Brain microvascular endothelial cell (primary cell): ENCODE measurements at regions not wholly inside any gene's neighbourhood (a gene's known extent, or its start where the extent isn't known, plus 50 kb on each side); places are given as distances from the start of the nearest gene placed in this dataset.

Experiments used
- DNase-seq: peaks from one replicate; pipeline ENCODE4 v3.0.0-alpha.2; 2020
- H3K27ac ChIP-seq: fragments of 250-450 bp; sonication (Bioruptor Pico); 2 replicates; pipeline ENCODE4 v1.5.1; 2020; ENCODE audit warnings: mild to moderate bottlenecking, moderate library complexity
- H3K27me3 ChIP-seq: fragments of 250-450 bp; sonication (Bioruptor Pico); replicated peaks from 2 replicates; pipeline ENCODE4 v1.5.1; 2020; ENCODE audit warnings: mild to moderate bottlenecking
- H3K36me3 ChIP-seq: fragments of 250-450 bp; sonication (Bioruptor Pico); replicated peaks from 2 replicates; pipeline ENCODE4 v1.5.1; 2020; ENCODE audit warnings: mild to moderate bottlenecking
- H3K4me3 ChIP-seq: 2 replicates; pipeline ENCODE4 v1.5.1; 2011; ENCODE audit warnings: low read depth, mild to moderate bottlenecking, control low read depth, low read length, moderate library complexity
- CTCF ChIP-seq: IDR thresholded peaks from 2 replicates; pipeline ENCODE4 v1.5.1; 2011; ENCODE audit warnings: low read depth, mild to moderate bottlenecking, moderate library complexity, low read length, control low read depth, inconsistent platforms; ENCODE audit errors: missing control alignments
- in situ Hi-C: cut with HindIII; loops from 2 replicates; pipeline ENCODE4 v1.10.0; 2017; ENCODE audit warnings: low sequenced_read_pairs, low pct_ligation_motif_present

- Histone ChIP-seq H3K36me3 (no peaks in the 10 kb centered on the region), H3K27ac (no peak overlapping the region), H3K4me3 (no peak overlapping the region), H3K27me3 (no peaks in the 10 kb centered on the region)
- no peak for DNase-seq
- in situ Hi-C loops: no loop called here
- no peak for TF ChIP-seq CTCF
These were observed 50.0 kb upstream of the TSC22D2 start for GRCh38 chr3:150357923-150358607.

GRCh38 chr3:150357140-150357539, 51.0 kb upstream of the TSC22D2 start:
- Histone ChIP-seq H3K36me3 (no peaks in the 10 kb centered on the region), H3K27me3 (no peaks in the 10 kb centered on the region), H3K27ac (no peak overlapping the region), H3K4me3 (no peak overlapping the region)
- TF ChIP-seq CTCF: no peak
- in situ Hi-C loops: no loop called here
- DNase-seq: no peak

GRCh38 chr3:150355574-150355973, 52.5 kb upstream of the TSC22D2 start:
- TF ChIP-seq CTCF: no peak
- DNase-seq: no peak
- no peak overlapping the region for H3K4me3 ChIP-seq
- in situ Hi-C loops: no loop called here
- H3K27me3 ChIP-seq: no peaks in the 10 kb centered on the region
- no peak overlapping the region for H3K27ac ChIP-seq
- H3K36me3 ChIP-seq: no peaks in the 10 kb centered on the region

GRCh38 chr3:150352931-150353330, 55.2 kb upstream of the TSC22D2 start:
- in situ Hi-C loops: no loop called here
- no peak for DNase-seq
- no peak overlapping the region for H3K27ac ChIP-seq
- no peaks in the 10 kb centered on the region for H3K27me3 ChIP-seq
- no peak overlapping the region for H3K4me3 ChIP-seq
- H3K36me3 ChIP-seq: no peaks in the 10 kb centered on the region
- no peak for TF ChIP-seq CTCF

- DNase-seq: no peak
- no peak for TF ChIP-seq CTCF
- no peak overlapping the region for H3K4me3 ChIP-seq
These were observed 56.7 kb upstream of the TSC22D2 start for GRCh38 chr3:150351398-150351797.

More at GRCh38 chr3:150351398-150351797, 56.7 kb upstream of the TSC22D2 start:
- H3K36me3 ChIP-seq: no peaks in the 10 kb centered on the region
- H3K27me3 ChIP-seq: no peaks in the 10 kb centered on the region
- H3K27ac ChIP-seq: no peak overlapping the region
- in situ Hi-C loops: no loop called here
